ENCODE measurements at regions not wholly inside any gene's neighbourhood (a gene's known extent, or its start where the extent isn't known, plus 50 kb on each side); places are given as distances from the start of the nearest gene placed in this dataset.

DNA sequence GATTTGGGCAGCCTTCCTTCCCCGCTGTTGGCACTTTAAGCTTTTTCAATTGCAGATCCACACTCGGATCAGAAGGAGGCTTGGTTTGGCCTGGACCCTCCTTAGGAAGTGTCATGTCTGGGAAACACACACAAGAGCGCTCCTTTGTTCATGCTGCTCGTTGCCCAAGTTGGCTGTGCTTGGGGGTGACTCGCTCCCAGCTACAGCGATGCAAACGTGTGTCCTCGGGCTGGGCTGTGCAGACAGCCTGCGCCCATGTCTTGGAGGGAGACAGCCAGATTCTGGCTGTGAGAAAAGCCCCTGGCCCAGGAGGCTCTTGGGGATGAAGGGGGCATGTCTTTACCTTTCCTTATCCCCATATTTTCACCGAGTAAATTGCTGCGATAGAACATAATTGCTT lies 665.6 kb upstream of the EEF2KMT start:
- TF ChIP-seq EZH2 (IDR thresholded peaks at IDR 0.05; ENCODE audit: insufficient read depth, poor library complexity, severe bottlenecking): no peak
- no peak for TF ChIP-seq EZH2phosphoT487 (IDR thresholded peaks at IDR 0.05; ENCODE audit: insufficient read depth, low read depth)

All from GM23248 (cell line).